Osteocyte (in vitro differentiated cells): ENCODE measurements at regions not wholly inside any gene's neighbourhood (a gene's known extent, or its start where the extent isn't known, plus 50 kb on each side); places are given as distances from the start of the nearest gene placed in this dataset.
A peak's percentile ranks its signal among the peaks of the same experiment; 100 is the strongest.

Experiments
- DNase-seq: peaks from one replicate; pipeline ENCODE4 v3.0.0; 2021; ENCODE audit warnings: mixed read lengths; ENCODE audit not compliant: unreplicated experiment; ENCODE audit errors: extremely low spot score
- H3K27ac Mint-ChIP-seq: one replicate; pipeline ENCODE4 v1.8.0; 2021; ENCODE audit warnings: mild to moderate bottlenecking, mixed read lengths; ENCODE audit not compliant: unreplicated experiment
- H3K27me3 Mint-ChIP-seq: one replicate; pipeline ENCODE4 v1.8.0; 2021; ENCODE audit warnings: mixed read lengths; ENCODE audit not compliant: unreplicated experiment
- H3K36me3 Mint-ChIP-seq: one replicate; pipeline ENCODE4 v1.8.0; 2021; ENCODE audit warnings: mixed read lengths; ENCODE audit not compliant: unreplicated experiment
- H3K4me1 Mint-ChIP-seq: one replicate; pipeline ENCODE4 v1.8.0; 2021; ENCODE audit warnings: mixed read lengths; ENCODE audit not compliant: unreplicated experiment
- H3K4me3 Mint-ChIP-seq: one replicate; pipeline ENCODE4 v1.8.0; 2021; ENCODE audit warnings: mild to moderate bottlenecking, moderate library complexity, mixed read lengths; ENCODE audit not compliant: unreplicated experiment
- H3K9me3 Mint-ChIP-seq: one replicate; pipeline ENCODE4 v1.8.0; 2021; ENCODE audit warnings: mixed read lengths; ENCODE audit not compliant: unreplicated experiment
- TF ChIP-seq, protein P1 (sequence below): fragments of 200-600 bp; sonication (generic); IDR thresholded peaks from 2 replicates; pipeline ENCODE4 v1.5.0; 2021; ENCODE audit warnings: antibody characterized with exemption, mild to moderate bottlenecking, moderate library complexity

DNA sequence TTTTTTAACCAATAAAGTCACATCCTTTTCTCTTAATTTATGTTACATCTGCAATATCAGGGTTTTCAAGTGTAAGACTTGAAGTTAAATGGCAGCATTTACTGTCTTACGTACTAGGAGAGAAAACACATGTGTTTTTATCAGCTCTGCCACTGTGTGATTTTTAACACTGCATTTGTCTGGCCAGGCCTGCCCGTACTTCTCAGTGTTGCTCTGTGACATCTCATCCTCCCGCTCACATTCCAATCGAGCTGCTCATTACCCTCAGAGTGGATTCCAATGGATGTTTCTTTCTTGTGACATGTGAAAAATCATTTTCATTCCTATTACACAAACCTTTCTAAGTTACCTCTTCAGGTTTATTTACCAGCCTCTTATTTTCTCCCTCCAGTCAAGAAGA, 420.3 kb downstream of the FAT4 start:
- peaks cover 64% of the 10 kb centered on the region for H3K4me1 Mint-ChIP-seq
- DNase-seq, result no peak
- TF ChIP-seq, protein P1, sequence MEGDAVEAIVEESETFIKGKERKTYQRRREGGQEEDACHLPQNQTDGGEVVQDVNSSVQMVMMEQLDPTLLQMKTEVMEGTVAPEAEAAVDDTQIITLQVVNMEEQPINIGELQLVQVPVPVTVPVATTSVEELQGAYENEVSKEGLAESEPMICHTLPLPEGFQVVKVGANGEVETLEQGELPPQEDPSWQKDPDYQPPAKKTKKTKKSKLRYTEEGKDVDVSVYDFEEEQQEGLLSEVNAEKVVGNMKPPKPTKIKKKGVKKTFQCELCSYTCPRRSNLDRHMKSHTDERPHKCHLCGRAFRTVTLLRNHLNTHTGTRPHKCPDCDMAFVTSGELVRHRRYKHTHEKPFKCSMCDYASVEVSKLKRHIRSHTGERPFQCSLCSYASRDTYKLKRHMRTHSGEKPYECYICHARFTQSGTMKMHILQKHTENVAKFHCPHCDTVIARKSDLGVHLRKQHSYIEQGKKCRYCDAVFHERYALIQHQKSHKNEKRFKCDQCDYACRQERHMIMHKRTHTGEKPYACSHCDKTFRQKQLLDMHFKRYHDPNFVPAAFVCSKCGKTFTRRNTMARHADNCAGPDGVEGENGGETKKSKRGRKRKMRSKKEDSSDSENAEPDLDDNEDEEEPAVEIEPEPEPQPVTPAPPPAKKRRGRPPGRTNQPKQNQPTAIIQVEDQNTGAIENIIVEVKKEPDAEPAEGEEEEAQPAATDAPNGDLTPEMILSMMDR, result no peak
- H3K4me3 Mint-ChIP-seq, result peak overlapping the region; percentile 38
- no peaks in the 10 kb centered on the region for H3K27me3 Mint-ChIP-seq
- peak overlapping the region; percentile 95 for H3K27ac Mint-ChIP-seq
- peaks cover 7% of the 10 kb centered on the region for H3K9me3 Mint-ChIP-seq
- no peaks in the 10 kb centered on the region for H3K36me3 Mint-ChIP-seq

DNA sequence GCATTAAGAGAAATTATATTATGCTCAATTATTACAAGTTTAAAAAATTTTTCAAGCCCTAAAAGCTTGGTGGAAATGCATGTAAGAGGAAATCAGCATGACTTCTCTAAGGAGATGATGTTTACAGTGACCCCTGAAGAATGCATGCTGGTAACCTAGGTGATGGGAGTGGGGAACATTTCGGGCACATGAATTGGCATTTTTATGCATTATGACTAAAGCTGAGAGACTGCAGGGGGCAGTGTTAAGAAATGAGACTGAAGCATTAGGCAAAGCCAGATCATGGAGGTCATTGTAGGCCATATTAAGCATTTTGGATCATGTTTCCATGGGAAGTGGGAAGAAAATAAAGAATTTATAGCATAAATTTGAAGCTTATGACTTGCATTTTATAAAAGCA, 421.3 kb downstream of the FAT4 start:
- Mint-ChIP-seq H3K4me3 (no peak overlapping the region), H3K9me3 (peaks cover 7% of the 10 kb centered on the region), H3K27me3 (no peaks in the 10 kb centered on the region), H3K27ac (peak overlapping the region; percentile 95), H3K4me1 (peaks cover 69% of the 10 kb centered on the region), H3K36me3 (no peaks in the 10 kb centered on the region)
- TF ChIP-seq, protein P1, result peak; percentile 61
- DNase-seq, result no peak

DNA sequence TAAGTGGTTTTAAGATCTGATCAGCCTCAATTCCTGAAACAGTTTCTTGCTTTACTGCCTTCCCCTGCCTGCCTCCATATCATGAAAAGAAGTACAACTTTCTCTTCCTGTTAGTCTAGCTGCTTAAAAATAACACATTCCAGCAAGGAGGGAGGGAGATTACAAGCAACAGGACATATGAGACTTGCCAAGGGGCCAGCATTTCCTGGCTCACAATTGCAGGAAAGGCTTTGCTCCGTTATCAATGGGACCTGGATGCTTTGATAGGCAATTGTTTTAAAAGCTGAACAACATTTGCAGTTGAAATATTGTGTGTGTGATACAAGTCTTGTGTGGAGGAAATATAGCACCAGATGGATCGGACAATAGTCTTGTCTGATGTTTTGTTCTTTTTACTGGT, 425.0 kb downstream of the FAT4 start:
- TF ChIP-seq, protein P1, result no peak
- Mint-ChIP-seq H3K27me3 (no peaks in the 10 kb centered on the region), H3K27ac (peak overlapping the region; percentile 78), H3K9me3 (peaks cover 10% of the 10 kb centered on the region), H3K4me1 (peaks cover 60% of the 10 kb centered on the region), H3K36me3 (no peaks in the 10 kb centered on the region), H3K4me3 (no peak overlapping the region)
- DNase-seq, result no peak

DNA sequence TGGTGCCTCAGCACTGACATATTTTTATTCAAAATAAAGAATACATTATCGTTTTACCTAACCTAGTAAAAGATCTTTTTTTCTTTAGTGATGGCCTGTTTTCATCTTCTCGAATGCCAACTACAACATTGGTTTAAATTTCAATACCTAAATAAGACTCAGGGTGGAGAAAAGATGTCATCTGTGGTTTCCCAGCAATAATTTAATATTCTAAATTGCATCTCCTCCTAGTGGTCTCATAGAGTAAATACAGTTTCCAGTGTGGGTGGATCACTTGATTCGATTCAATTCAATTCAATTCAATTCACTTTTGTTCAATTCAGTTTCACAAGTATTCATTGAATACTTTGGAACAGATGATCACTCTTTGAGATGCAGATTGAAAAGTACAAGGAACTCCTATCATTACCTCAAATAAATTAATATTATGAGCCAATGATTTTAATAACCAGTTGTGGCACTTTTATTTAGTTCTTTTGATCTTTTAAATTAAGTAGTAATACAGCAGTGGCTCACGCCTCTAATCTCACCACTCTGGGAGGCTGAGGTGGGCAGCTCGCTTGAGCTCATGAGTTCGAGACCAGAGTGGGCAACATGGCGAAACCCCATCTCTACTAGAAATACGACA, 427.2 kb downstream of the FAT4 start:
- Mint-ChIP-seq H3K27ac (peak overlapping the region; percentile 50), H3K4me3 (no peak overlapping the region), H3K9me3 (peaks cover 4% of the 10 kb centered on the region), H3K36me3 (no peaks in the 10 kb centered on the region), H3K4me1 (peaks cover 38% of the 10 kb centered on the region), H3K27me3 (no peaks in the 10 kb centered on the region)
- no peak for DNase-seq
- TF ChIP-seq, protein P1, result peak; percentile 70

DNA sequence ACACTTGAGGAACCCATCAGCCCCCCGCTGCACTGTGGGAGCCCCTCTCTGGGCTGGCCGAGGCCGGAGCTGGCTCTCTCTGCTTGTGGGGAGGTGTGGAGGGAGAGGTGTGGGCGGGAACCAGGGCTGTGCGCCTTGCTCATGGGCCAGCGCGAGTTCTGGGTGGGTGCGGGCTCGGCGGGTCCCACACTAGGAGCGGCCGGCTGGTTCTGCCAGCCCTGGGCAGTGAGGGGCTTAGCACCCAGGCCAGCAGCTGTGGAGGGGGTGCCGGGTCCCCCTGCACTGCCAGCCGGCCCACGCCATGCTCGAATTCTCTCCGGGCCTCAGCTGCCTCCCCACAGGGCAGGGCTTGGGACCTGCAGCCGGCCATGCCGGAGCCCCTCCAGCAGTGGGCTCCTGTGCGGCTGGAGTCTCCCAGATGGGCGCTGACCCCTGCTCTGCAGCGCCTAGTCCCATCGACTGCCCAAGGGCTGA, 430.2 kb downstream of the FAT4 start:
- peaks cover 4% of the 10 kb centered on the region for H3K9me3 Mint-ChIP-seq
- DNase-seq, result no peak
- H3K27me3 Mint-ChIP-seq, result no peaks in the 10 kb centered on the region
- TF ChIP-seq, protein P1, result no peak
- H3K27ac Mint-ChIP-seq, result no peak overlapping the region
- H3K36me3 Mint-ChIP-seq, result peaks cover 3% of the 10 kb centered on the region
- H3K4me1 Mint-ChIP-seq, result peaks cover 17% of the 10 kb centered on the region
- H3K4me3 Mint-ChIP-seq, result no peak overlapping the region
